ENCODE measurements at regions not wholly inside any gene's neighbourhood (a gene's known extent, or its start where the extent isn't known, plus 50 kb on each side); places are given as distances from the start of the nearest gene placed in this dataset.

GRCh38 chr2:71934595-71935261, 212.9 kb downstream of the CYP26B1 start:
- peak; percentile 49 for ATAC-seq
- no peaks in the 10 kb centered on the region for H3K9me3 ChIP-seq
- no peak overlapping the region for H3K27ac ChIP-seq
- 68 to 85% methylated on average over 3 to 4 of the region's 4 CpGs for WGBS, 2 donors
- no peaks in the 10 kb centered on the region for H3K4me1 ChIP-seq
- DNase-seq, result peak in 1 of 4 donors; percentile 20
- TF ChIP-seq, protein P1, sequence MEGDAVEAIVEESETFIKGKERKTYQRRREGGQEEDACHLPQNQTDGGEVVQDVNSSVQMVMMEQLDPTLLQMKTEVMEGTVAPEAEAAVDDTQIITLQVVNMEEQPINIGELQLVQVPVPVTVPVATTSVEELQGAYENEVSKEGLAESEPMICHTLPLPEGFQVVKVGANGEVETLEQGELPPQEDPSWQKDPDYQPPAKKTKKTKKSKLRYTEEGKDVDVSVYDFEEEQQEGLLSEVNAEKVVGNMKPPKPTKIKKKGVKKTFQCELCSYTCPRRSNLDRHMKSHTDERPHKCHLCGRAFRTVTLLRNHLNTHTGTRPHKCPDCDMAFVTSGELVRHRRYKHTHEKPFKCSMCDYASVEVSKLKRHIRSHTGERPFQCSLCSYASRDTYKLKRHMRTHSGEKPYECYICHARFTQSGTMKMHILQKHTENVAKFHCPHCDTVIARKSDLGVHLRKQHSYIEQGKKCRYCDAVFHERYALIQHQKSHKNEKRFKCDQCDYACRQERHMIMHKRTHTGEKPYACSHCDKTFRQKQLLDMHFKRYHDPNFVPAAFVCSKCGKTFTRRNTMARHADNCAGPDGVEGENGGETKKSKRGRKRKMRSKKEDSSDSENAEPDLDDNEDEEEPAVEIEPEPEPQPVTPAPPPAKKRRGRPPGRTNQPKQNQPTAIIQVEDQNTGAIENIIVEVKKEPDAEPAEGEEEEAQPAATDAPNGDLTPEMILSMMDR (IDR thresholded peaks at IDR 0.05), result no peak
- TF ChIP-seq POLR2A (IDR thresholded peaks at IDR 0.05), result no peak
- intact Hi-C loops (cut with DNase I), result no loop called here
- no peak overlapping the region for H3K4me3 ChIP-seq
- no peaks in the 10 kb centered on the region for H3K36me3 ChIP-seq (replicated peaks in 1 of 2; ENCODE audit: insufficient read depth in 1 of 2, low read depth in 2 of 2)
- H3K27me3 ChIP-seq, result no peaks in the 10 kb centered on the region

GRCh38 chr2:71934320-71934593, 213.4 kb downstream of the CYP26B1 start:
- intact Hi-C loops (cut with DNase I), result no loop called here
- TF ChIP-seq, protein P1 (IDR thresholded peaks at IDR 0.05), result no peak
- no peak for TF ChIP-seq POLR2A (IDR thresholded peaks at IDR 0.05)
- Histone ChIP-seq H3K4me3 (no peak overlapping the region), H3K9me3 (no peaks in the 10 kb centered on the region), H3K27ac (no peak overlapping the region), H3K4me1 (no peaks in the 10 kb centered on the region), H3K27me3 (no peaks in the 10 kb centered on the region), H3K36me3 (replicated peaks in 1 of 2; ENCODE audit: insufficient read depth in 1 of 2, low read depth in 2 of 2) (no peaks in the 10 kb centered on the region)
- ATAC-seq (no peak), DNase-seq (no peak)
- WGBS, 2 donors, result 91 to 100% methylated on average over 2 of the region's 2 CpGs

- TF ChIP-seq POLR2A (IDR thresholded peaks at IDR 0.05), result no peak
- TF ChIP-seq, protein P1 (IDR thresholded peaks at IDR 0.05), result no peak
- intact Hi-C loops (cut with DNase I), result no loop called here
- ATAC-seq, result no peak
- Histone ChIP-seq H3K4me1 (no peaks in the 10 kb centered on the region), H3K4me3 (no peak overlapping the region), H3K36me3 (replicated peaks in 1 of 2; ENCODE audit: insufficient read depth in 1 of 2, low read depth in 2 of 2) (no peaks in the 10 kb centered on the region), H3K9me3 (no peaks in the 10 kb centered on the region), H3K27ac (no peak overlapping the region), H3K27me3 (no peaks in the 10 kb centered on the region)
- no peak for DNase-seq
- WGBS, 2 donors, result 65 to 76% methylated on average over 8 of the region's 8 CpGs
Observed at GRCh38 chr2:71933467-71934319, 214.0 kb downstream of the CYP26B1 start.

DNA sequence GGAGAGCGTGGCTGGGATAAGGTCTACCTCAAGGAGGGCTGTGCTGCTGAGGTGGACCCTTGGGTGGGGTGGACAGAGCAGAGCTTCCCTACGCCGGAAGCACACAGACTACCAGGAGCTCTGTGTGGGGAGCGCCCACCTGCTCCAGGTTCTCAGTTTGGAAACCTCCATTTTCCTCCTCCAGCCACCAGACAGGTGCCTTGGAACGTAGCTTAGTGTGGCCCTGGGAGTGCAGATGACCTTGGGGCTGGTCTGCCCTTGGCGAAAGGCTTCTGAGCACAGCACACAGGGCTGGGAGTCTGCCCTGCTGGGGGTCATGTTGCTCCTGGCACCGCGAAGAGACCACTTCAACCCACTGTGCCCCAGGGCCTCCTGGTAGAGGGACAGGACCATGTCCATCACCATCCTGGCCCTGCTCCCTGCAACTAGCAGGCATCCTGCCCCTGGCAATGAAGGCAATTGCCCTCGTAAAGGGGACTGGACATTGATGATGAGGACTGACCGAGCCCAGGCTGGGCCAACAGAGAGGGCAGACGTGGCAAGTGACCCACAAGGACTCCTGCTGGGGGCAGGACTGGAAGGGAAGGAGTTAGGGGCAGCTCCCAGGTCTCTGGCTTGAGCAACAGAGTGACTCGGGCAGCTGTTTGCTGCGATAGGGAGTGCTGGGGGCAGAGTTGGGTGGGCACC, 214.7 kb downstream of the CYP26B1 start:
- ATAC-seq (no peak), DNase-seq (no peak)
- Histone ChIP-seq H3K36me3 (replicated peaks in 1 of 2; ENCODE audit: insufficient read depth in 1 of 2, low read depth in 2 of 2) (no peaks in the 10 kb centered on the region), H3K9me3 (no peaks in the 10 kb centered on the region), H3K4me3 (no peak overlapping the region), H3K4me1 (no peaks in the 10 kb centered on the region), H3K27me3 (no peaks in the 10 kb centered on the region), H3K27ac (no peak overlapping the region)
- TF ChIP-seq, protein P1 (IDR thresholded peaks at IDR 0.05), result no peak
- TF ChIP-seq POLR2A (IDR thresholded peaks at IDR 0.05), result no peak
- intact Hi-C loops (cut with DNase I), result no loop called here
- 68 to 79% methylated on average over 9 to 13 of the region's 13 CpGs for WGBS, 2 donors
